HG03135 (cell line): ENCODE measurements at regions not wholly inside any gene's neighbourhood (a gene's known extent, or its start where the extent isn't known, plus 50 kb on each side); places are given as distances from the start of the nearest gene placed in this dataset.

Experiments
- ATAC-seq: cut with Tn5 transposase; IDR thresholded peaks from one replicate; pipeline ENCODE4 v1.9.1; 2021; ENCODE audit warnings: mild to moderate bottlenecking, moderate library complexity; ENCODE audit not compliant: unreplicated experiment

GRCh38 chr2:47620770-47621437, 50.1 kb upstream of the KCNK12 start:
- ATAC-seq, result no peak
